Trophoblast cell (in vitro differentiated cells and primary cell): ENCODE measurements at regions not wholly inside any gene's neighbourhood (a gene's known extent, or its start where the extent isn't known, plus 50 kb on each side); places are given as distances from the start of the nearest gene placed in this dataset.

ENCODE experiments used
- DNase-seq, 2 donors: peaks; one replicate each; pipeline ENCODE4 v3.0.0-alpha.2; 2016
- H2AFZ ChIP-seq: 2 replicates; pipeline ENCODE4 v1.6.1; 2013; ENCODE audit warnings: low read length, moderate library complexity, mild to moderate bottlenecking; ENCODE audit not compliant: insufficient read depth, poor library complexity
- H2AK5ac ChIP-seq: 2 replicates; pipeline ENCODE4 v1.6.1; 2013; ENCODE audit warnings: mild to moderate bottlenecking, low read length
- H2BK120ac ChIP-seq: 2 replicates; pipeline ENCODE4 v1.6.1; 2013; ENCODE audit warnings: low read length, mild to moderate bottlenecking, moderate library complexity; ENCODE audit not compliant: insufficient read depth, poor library complexity
- H2BK12ac ChIP-seq: 2 replicates; pipeline ENCODE4 v1.6.1; 2013; ENCODE audit warnings: mild to moderate bottlenecking, low read length, moderate library complexity
- H2BK5ac ChIP-seq: 2 replicates; pipeline ENCODE4 v1.6.1; 2013; ENCODE audit warnings: low read length, low read depth, moderate library complexity, mild to moderate bottlenecking; ENCODE audit not compliant: poor library complexity
- H3K14ac ChIP-seq: 2 replicates; pipeline ENCODE4 v1.6.1; 2013; ENCODE audit warnings: mild to moderate bottlenecking, low read length
- H3K18ac ChIP-seq: 2 replicates; pipeline ENCODE4 v1.6.1; 2013; ENCODE audit warnings: mild to moderate bottlenecking, low read length
- H3K23ac ChIP-seq: 2 replicates; pipeline ENCODE4 v1.6.1; 2013; ENCODE audit warnings: low read length
- H3K27ac ChIP-seq: 2 replicates; pipeline ENCODE4 v1.5.1; 2013; ENCODE audit warnings: low read depth, mild to moderate bottlenecking, inconsistent platforms, low read length, moderate library complexity
- H3K27me3 ChIP-seq: 2 replicates; pipeline ENCODE4 v1.6.1; 2013; ENCODE audit warnings: inconsistent platforms, mild to moderate bottlenecking, low read length, moderate library complexity; ENCODE audit not compliant: insufficient read depth
- H3K36me3 ChIP-seq, 2 experiments: 1 replicate in 1 of 2; 2 replicates in 1 of 2; pipeline ENCODE4 v1.6.1; 2013; ENCODE audit warnings: low read length in 2 of 2, mild to moderate bottlenecking in 2 of 2, moderate library complexity in 1 of 2; ENCODE audit not compliant: insufficient read depth in 2 of 2, control insufficient read depth in 1 of 2
- H3K4ac ChIP-seq: 2 replicates; pipeline ENCODE4 v1.6.1; 2013; ENCODE audit warnings: low read depth, mild to moderate bottlenecking, low read length, moderate library complexity
- H3K4me1 ChIP-seq, 2 experiments: 1 replicate in 1 of 2; 2 replicates in 1 of 2; pipeline ENCODE4 v1.6.1; 2013; ENCODE audit warnings: low read length in 2 of 2, mild to moderate bottlenecking in 2 of 2, moderate library complexity in 1 of 2; ENCODE audit not compliant: insufficient read depth in 2 of 2, control insufficient read depth in 1 of 2
- H3K4me2 ChIP-seq: 2 replicates; pipeline ENCODE4 v1.6.1; 2013; ENCODE audit warnings: inconsistent platforms, mild to moderate bottlenecking, low read length, moderate library complexity
- H3K4me3 ChIP-seq: 2 replicates; pipeline ENCODE4 v1.5.1; 2013; ENCODE audit warnings: mild to moderate bottlenecking, low read depth, low read length, inconsistent platforms
- H3K79me1 ChIP-seq: one replicate; pipeline ENCODE4 v1.6.1; 2013; ENCODE audit warnings: low read length
- H3K79me2 ChIP-seq: 2 replicates; pipeline ENCODE4 v1.6.1; 2013; ENCODE audit warnings: low read length, mild to moderate bottlenecking; ENCODE audit not compliant: control insufficient read depth, insufficient read depth, poor library complexity
- H3K9ac ChIP-seq: 2 replicates; pipeline ENCODE4 v1.6.1; 2013; ENCODE audit warnings: mild to moderate bottlenecking, low read length
- H3K9me3 ChIP-seq: 2 replicates; pipeline ENCODE4 v1.6.1; 2013; ENCODE audit warnings: low read depth, mild to moderate bottlenecking, control low read depth, inconsistent platforms, low read length; ENCODE audit not compliant: insufficient read depth
- H4K12ac ChIP-seq: 2 replicates; pipeline ENCODE4 v1.6.1; 2013; ENCODE audit warnings: low read depth, mild to moderate bottlenecking, low read length, moderate library complexity
- H4K8ac ChIP-seq: 2 replicates; pipeline ENCODE4 v1.6.1; 2013; ENCODE audit warnings: low read depth, mild to moderate bottlenecking, low read length, moderate library complexity
- H4K91ac ChIP-seq: one replicate; pipeline ENCODE4 v1.6.1; 2013; ENCODE audit warnings: low read depth, mild to moderate bottlenecking, low read length, moderate library complexity
- WGBS: extraction: QIAGEN DNeasy Blood & Tissue Kit; methylation state at CpG from one replicate; pipeline ENCODE4 v1.1.7; 2013; ENCODE audit warnings: missing lambda C conversion rate; ENCODE audit not compliant: insufficient read length, insufficient coverage; ENCODE audit errors: extremely low coverage; 5-methylcytosine and 5-hydroxymethylcytosine counted together

DNA sequence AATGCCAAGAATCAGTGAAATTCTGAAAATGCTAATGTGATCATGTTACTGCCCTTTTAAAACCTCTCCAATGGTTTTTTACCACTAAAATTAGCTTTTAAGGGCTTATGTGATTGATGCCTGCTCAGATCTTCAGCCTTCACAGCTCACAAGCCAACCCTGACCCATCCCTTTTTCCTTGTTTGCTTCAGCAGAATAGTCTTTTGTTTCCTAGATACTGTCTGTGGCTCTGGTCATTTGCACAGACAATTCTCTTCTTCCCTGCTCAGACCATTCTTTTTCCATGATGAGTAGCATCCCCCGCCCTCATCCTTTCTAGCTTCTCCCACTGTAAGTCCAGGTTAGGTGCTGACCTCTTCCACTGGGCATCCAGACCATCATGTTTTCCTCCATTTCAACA is 164.9 kb upstream of the NT5C1B start:
- WGBS = no CpG with 5 or more reads among the region's 1 CpG
- no peak overlapping the region for H3K4ac ChIP-seq
- H3K9ac ChIP-seq = no peak overlapping the region
- H3K27ac ChIP-seq = no peak overlapping the region
- no peaks in the 10 kb centered on the region for H3K9me3 ChIP-seq
- no peak overlapping the region for H3K4me2 ChIP-seq
- H2BK5ac ChIP-seq = no peak overlapping the region
- H3K79me1 ChIP-seq = no peaks in the 10 kb centered on the region
- no peak overlapping the region for H4K8ac ChIP-seq
- no peak overlapping the region for H2AFZ ChIP-seq
- H3K4me1 ChIP-seq = no peaks in the 10 kb centered on the region
- H4K91ac ChIP-seq = no peak overlapping the region
- no peak overlapping the region for H4K12ac ChIP-seq
- H3K18ac ChIP-seq = no peak overlapping the region
- H3K36me3 ChIP-seq = no peaks in the 10 kb centered on the region
- no peaks in the 10 kb centered on the region for H3K27me3 ChIP-seq
- no peak overlapping the region for H2BK120ac ChIP-seq
- no peak overlapping the region for H2BK12ac ChIP-seq
- H3K23ac ChIP-seq = no peak overlapping the region
- no peak for DNase-seq
- no peaks in the 10 kb centered on the region for H3K79me2 ChIP-seq
- no peak overlapping the region for H3K14ac ChIP-seq
- no peak overlapping the region for H2AK5ac ChIP-seq
- no peak overlapping the region for H3K4me3 ChIP-seq

DNA sequence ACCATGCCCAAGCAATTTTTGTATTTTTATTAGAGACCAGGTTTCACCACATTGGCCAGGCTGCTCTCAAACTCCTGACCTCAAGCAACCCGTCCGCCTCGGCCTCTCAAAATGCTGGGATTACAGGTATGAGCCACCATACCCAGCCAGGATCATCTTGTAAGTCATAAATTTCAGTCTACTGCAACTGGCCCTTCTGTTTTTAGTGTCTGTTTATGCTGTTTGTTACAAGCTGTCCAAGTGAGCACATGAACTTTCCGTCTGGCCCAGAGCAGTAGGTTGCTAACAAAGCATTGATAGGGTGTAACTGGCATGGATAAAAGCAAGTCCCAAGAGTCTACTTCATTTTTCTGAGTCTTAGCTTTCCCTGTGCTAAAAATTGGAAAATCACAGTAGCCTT is 164.4 kb upstream of the NT5C1B start:
- Histone ChIP-seq H4K8ac (no peak overlapping the region), H2BK5ac (no peak overlapping the region), H3K36me3 (no peaks in the 10 kb centered on the region), H3K4ac (no peak overlapping the region), H2BK120ac (no peak overlapping the region), H3K4me1 (no peaks in the 10 kb centered on the region), H3K4me2 (no peak overlapping the region), H3K9ac (no peak overlapping the region), H2AFZ (no peak overlapping the region), H3K27ac (no peak overlapping the region), H3K14ac (no peak overlapping the region), H2BK12ac (no peak overlapping the region), H3K27me3 (no peaks in the 10 kb centered on the region), H2AK5ac (no peak overlapping the region), H3K79me1 (no peaks in the 10 kb centered on the region), H4K91ac (no peak overlapping the region), H3K18ac (no peak overlapping the region), H3K4me3 (no peak overlapping the region), H3K23ac (no peak overlapping the region), H3K9me3 (no peaks in the 10 kb centered on the region), H4K12ac (no peak overlapping the region), H3K79me2 (no peaks in the 10 kb centered on the region)
- no CpG with 5 or more reads among the region's 4 CpGs for WGBS
- no peak for DNase-seq

DNA sequence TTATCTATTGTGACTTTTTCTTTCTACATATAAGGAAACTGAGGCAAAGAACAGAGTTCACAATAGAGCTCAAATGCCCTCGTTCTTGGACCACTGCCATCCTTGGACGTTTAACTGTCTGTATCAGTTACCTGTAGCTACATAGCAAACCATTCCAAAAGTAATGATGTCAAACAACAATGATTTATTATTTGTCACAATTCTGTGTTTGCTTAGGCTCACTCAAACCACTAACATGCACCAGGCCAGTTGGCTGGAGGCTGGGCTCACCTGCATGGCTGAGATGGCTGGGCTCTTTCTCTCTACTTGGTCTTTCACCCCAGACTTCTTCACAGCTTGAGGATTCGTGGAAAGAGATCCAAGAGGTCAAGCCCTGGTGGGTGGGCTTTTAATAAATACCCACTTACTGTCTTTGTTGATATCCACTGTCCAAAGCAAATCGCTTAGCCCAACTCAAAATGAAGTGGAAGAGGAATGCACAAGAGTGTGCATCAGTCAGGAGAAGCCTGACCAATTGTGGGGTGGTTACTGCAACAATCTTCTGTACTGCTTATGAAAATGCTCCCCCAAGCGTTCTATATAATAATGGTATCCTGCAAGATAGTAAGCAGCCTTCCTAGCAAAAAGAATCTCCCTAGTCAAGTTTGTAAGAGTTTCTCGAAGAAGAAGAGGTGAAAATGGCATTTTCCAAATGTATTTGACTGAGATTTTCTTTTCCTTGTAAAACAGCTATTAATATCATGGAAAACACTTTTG is 163.5 kb upstream of the NT5C1B start:
- no peak overlapping the region for H4K91ac ChIP-seq
- no peaks in the 10 kb centered on the region for H3K36me3 ChIP-seq
- H3K23ac ChIP-seq = no peak overlapping the region
- no peak overlapping the region for H4K12ac ChIP-seq
- H3K4me3 ChIP-seq = no peak overlapping the region
- H2AK5ac ChIP-seq = no peak overlapping the region
- H3K4ac ChIP-seq = no peak overlapping the region
- H3K9me3 ChIP-seq = no peaks in the 10 kb centered on the region
- no peak overlapping the region for H2AFZ ChIP-seq
- H3K27ac ChIP-seq = no peak overlapping the region
- H3K4me1 ChIP-seq = no peaks in the 10 kb centered on the region
- H4K8ac ChIP-seq = no peak overlapping the region
- no peaks in the 10 kb centered on the region for H3K27me3 ChIP-seq
- DNase-seq = no peak
- no peak overlapping the region for H3K9ac ChIP-seq
- no CpG with 5 or more reads among the region's 6 CpGs for WGBS
- no peak overlapping the region for H2BK5ac ChIP-seq
- no peak overlapping the region for H3K18ac ChIP-seq
- H2BK12ac ChIP-seq = no peak overlapping the region
- no peak overlapping the region for H2BK120ac ChIP-seq
- no peaks in the 10 kb centered on the region for H3K79me2 ChIP-seq
- no peak overlapping the region for H3K14ac ChIP-seq
- no peaks in the 10 kb centered on the region for H3K79me1 ChIP-seq
- H3K4me2 ChIP-seq = no peak overlapping the region

DNA sequence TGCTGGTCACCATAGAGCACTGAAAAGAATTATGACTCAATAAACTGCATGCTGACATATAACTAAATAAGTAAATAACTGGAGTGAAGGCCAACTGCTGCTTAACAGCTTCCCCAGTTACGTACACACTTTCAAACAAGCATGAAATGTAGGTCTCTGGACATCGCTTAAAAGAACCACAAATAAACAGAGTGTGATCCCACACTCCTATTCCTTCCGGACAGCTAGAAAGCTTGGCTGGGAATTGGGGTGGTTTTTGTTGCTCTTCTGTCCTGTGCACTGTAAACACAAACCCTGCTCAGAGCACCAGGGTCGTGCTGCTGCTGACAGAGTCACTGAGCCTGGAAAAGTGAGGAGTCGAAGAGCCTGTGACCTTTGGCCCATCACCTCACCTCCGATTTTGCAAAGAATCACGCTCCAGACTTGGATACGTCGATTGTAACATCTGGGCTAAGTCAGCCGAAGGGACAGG is 162.7 kb upstream of the NT5C1B start:
- H2BK12ac ChIP-seq = no peak overlapping the region
- H4K12ac ChIP-seq = no peak overlapping the region
- no peak overlapping the region for H3K4ac ChIP-seq
- no peak overlapping the region for H2BK5ac ChIP-seq
- H3K4me3 ChIP-seq = no peak overlapping the region
- no peaks in the 10 kb centered on the region for H3K27me3 ChIP-seq
- no peak overlapping the region for H3K4me2 ChIP-seq
- H3K4me1 ChIP-seq = no peaks in the 10 kb centered on the region
- H2BK120ac ChIP-seq = no peak overlapping the region
- WGBS = no CpG with 5 or more reads among the region's 10 CpGs
- no peak overlapping the region for H3K9ac ChIP-seq
- no peaks in the 10 kb centered on the region for H3K36me3 ChIP-seq
- no peak overlapping the region for H3K27ac ChIP-seq
- H3K18ac ChIP-seq = no peak overlapping the region
- no peak for DNase-seq
- H3K14ac ChIP-seq = no peak overlapping the region
- no peak overlapping the region for H2AFZ ChIP-seq
- H4K8ac ChIP-seq = no peak overlapping the region
- no peak overlapping the region for H4K91ac ChIP-seq
- no peak overlapping the region for H3K23ac ChIP-seq
- no peaks in the 10 kb centered on the region for H3K79me1 ChIP-seq
- H2AK5ac ChIP-seq = no peak overlapping the region
- no peaks in the 10 kb centered on the region for H3K9me3 ChIP-seq
- no peaks in the 10 kb centered on the region for H3K79me2 ChIP-seq
